Upper lobe of right lung (tissue), 1 donor: ENCODE measurements at regions not wholly inside any gene's neighbourhood (a gene's known extent, or its start where the extent isn't known, plus 50 kb on each side); places are given as distances from the start of the nearest gene placed in this dataset.
A peak's percentile ranks its signal among the peaks of the same experiment; 100 is the strongest.

Source experiments
- ATAC-seq: fragments of 200-7000 bp; cut with Tn5 transposase; one replicate; pipeline ENCODE4 v1.9.1; 2020; ENCODE audit warnings: mild to moderate bottlenecking, moderate library complexity
- DNase-seq: peaks from one replicate; pipeline ENCODE4 v3.0.0-alpha.2; 2020
- H3K27ac ChIP-seq: fragments of 200-600 bp; one replicate; pipeline ENCODE4 v1.8.0; 2022
- H3K27me3 ChIP-seq: fragments of 200-600 bp; one replicate; pipeline ENCODE4 v1.8.0; 2022; ENCODE audit warnings: mild to moderate bottlenecking
- H3K36me3 ChIP-seq: fragments of 200-600 bp; one replicate; pipeline ENCODE4 v1.8.0; 2022
- H3K4me1 ChIP-seq: fragments of 200-600 bp; one replicate; pipeline ENCODE4 v1.8.0; 2022
- H3K4me3 ChIP-seq: fragments of 200-600 bp; one replicate; pipeline ENCODE4 v1.8.0; 2022; ENCODE audit warnings: mild to moderate bottlenecking
- H3K9me3 ChIP-seq: fragments of 200-600 bp; one replicate; pipeline ENCODE4 v1.8.0; 2022
- intact Hi-C: fragments of 100-400 bp; cut with DNase I; formaldehyde crosslinking; loops from one replicate; pipeline ENCODE4 v1.11.0; 2022
- TF ChIP-seq, protein P1 (sequence below): fragments of 200-600 bp; IDR thresholded peaks from one replicate; pipeline ENCODE4 v1.8.0; 2022; ENCODE audit warnings: antibody characterized with exemption
- donor health status: DM: no; HTN: yes; CAD: no; lungs with severe emphysema.

DNA sequence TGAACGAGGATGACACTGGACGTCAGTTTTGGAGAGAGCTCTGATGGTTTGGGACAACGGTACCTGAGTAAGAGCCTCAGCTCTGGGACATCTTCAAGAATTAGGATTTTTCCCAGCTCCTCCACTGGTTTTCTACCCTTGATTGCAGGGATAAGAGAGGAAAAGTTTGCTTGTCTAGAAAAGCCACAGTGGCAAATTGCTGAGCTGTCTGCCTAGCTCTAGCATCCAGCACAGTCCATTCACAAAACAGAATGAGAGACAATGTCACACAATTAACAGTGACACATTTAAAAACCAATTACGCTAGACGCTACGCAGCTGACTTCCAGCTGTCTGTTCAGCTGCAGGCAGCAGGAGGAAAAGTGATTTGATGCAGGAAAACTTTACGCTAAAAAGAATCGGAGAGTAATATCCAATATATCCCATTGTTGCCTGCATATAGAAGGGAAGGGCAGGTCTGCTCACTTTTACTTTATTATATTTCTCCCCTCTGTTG is 168.1 kb upstream of the PRICKLE1 start:
- DNase-seq (no peak), ATAC-seq (no peak)
- H3K36me3 ChIP-seq = no peaks in the 10 kb centered on the region
- no peak overlapping the region for H3K27ac ChIP-seq
- H3K9me3 ChIP-seq = no peaks in the 10 kb centered on the region
- intact Hi-C loops = no loop called here
- TF ChIP-seq, protein P1, sequence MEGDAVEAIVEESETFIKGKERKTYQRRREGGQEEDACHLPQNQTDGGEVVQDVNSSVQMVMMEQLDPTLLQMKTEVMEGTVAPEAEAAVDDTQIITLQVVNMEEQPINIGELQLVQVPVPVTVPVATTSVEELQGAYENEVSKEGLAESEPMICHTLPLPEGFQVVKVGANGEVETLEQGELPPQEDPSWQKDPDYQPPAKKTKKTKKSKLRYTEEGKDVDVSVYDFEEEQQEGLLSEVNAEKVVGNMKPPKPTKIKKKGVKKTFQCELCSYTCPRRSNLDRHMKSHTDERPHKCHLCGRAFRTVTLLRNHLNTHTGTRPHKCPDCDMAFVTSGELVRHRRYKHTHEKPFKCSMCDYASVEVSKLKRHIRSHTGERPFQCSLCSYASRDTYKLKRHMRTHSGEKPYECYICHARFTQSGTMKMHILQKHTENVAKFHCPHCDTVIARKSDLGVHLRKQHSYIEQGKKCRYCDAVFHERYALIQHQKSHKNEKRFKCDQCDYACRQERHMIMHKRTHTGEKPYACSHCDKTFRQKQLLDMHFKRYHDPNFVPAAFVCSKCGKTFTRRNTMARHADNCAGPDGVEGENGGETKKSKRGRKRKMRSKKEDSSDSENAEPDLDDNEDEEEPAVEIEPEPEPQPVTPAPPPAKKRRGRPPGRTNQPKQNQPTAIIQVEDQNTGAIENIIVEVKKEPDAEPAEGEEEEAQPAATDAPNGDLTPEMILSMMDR = no peak
- no peaks in the 10 kb centered on the region for H3K27me3 ChIP-seq
- H3K4me1 ChIP-seq = peaks cover 4% of the 10 kb centered on the region
- no peak overlapping the region for H3K4me3 ChIP-seq

GRCh38 chr12:42756841-42757623 is 167.5 kb upstream of the PRICKLE1 start:
- no peaks in the 10 kb centered on the region for H3K27me3 ChIP-seq
- H3K9me3 ChIP-seq = no peaks in the 10 kb centered on the region
- H3K27ac ChIP-seq = no peak overlapping the region
- TF ChIP-seq, protein P1 = no peak
- peak; percentile 55 for ATAC-seq
- no peak overlapping the region for H3K4me3 ChIP-seq
- H3K36me3 ChIP-seq = no peaks in the 10 kb centered on the region
- peaks cover 4% of the 10 kb centered on the region for H3K4me1 ChIP-seq
- intact Hi-C loops = no loop called here
- no peak for DNase-seq

DNA sequence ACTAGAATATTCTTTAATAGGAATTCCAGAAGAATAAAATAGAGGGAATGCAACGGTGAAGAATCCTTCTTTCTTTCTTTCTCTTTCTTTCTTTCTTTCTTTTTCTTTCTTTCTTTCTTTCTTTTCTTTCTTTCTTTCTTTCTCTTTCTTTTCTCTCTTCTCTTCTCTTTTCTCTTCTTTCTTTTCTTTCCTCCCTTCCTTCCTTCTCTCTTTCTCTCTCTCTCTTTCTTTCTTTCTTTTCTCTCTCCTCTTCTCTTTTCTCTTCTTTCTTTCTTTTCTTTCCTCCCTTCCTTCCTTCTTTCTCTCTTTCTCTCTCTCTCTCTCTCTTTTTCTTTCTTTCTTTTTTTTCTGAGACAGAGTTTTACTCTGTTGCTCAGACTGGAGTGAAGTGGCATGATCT is 160.8 kb upstream of the PRICKLE1 start:
- no peaks in the 10 kb centered on the region for H3K36me3 ChIP-seq
- DNase-seq (no peak), ATAC-seq (no peak)
- intact Hi-C loops = no loop called here
- H3K27ac ChIP-seq = no peak overlapping the region
- TF ChIP-seq, protein P1 = no peak
- no peak overlapping the region for H3K4me3 ChIP-seq
- no peaks in the 10 kb centered on the region for H3K9me3 ChIP-seq
- no peaks in the 10 kb centered on the region for H3K4me1 ChIP-seq
- no peaks in the 10 kb centered on the region for H3K27me3 ChIP-seq

DNA sequence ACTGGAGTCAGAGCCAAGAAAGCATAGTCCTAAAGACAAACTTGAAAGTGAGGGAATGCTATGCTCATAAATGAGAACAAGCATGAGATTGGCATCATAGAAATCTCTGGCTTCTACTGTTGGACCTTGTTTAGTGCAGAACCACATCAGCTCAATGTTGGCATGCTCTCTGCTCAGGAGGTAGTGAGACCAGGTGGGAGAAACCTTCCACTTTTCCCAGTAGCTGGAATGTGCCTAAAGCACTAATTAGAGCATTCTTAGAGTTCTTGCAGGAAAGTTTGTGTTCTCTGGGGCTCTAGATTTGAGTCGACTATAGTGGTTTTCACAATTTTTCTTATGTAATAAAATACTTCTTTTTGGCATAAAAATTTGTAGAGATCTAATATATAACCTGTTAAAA is 159.7 kb upstream of the PRICKLE1 start:
- no peaks in the 10 kb centered on the region for H3K27me3 ChIP-seq
- no peak overlapping the region for H3K27ac ChIP-seq
- no peaks in the 10 kb centered on the region for H3K9me3 ChIP-seq
- no peak for ATAC-seq
- TF ChIP-seq, protein P1 = no peak
- H3K4me1 ChIP-seq = no peaks in the 10 kb centered on the region
- DNase-seq = no peak
- H3K4me3 ChIP-seq = no peak overlapping the region
- H3K36me3 ChIP-seq = no peaks in the 10 kb centered on the region
- intact Hi-C loops = no loop called here

DNA sequence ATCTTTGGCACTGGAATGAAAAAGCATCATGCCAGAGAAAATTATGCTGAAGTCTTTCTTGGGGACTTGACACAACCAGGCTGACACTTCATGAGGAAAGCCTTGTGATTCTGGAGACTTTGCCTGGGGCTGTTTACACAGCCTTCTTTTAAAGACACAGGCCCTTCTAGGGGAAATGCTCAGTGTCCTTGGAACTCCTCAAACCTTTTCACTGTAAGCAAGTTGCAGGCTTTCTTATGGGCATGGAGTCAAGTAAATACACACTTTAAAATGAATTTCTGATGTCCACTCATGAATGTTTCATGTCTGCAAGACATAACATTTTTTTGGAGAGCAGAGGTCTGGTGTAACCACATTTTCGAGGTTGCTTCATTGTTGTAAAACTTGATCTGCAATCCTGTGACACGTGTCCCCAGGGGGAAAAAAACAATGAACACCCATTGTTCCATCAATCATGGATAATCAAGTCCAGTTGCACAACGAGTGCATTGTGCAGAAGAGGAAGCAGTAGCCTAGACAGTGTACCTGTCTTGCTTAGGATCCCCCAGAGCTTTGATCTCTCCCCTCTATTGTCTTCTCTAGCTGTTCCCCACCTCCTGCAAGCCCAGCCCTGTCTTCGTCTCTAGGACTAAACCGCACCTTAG is 155.1 kb upstream of the PRICKLE1 start:
- peaks cover 4% of the 10 kb centered on the region for H3K4me1 ChIP-seq

More for the DNA sequence above, 155.1 kb upstream of the PRICKLE1 start:
- TF ChIP-seq, protein P1 = no peak
- intact Hi-C loops = no loop called here
- no peak for DNase-seq
- no peak overlapping the region for H3K4me3 ChIP-seq
- ATAC-seq = no peak
- no peak overlapping the region for H3K27ac ChIP-seq
- H3K27me3 ChIP-seq = no peaks in the 10 kb centered on the region
- no peaks in the 10 kb centered on the region for H3K9me3 ChIP-seq
- no peaks in the 10 kb centered on the region for H3K36me3 ChIP-seq
